HL-60 (cell line): ENCODE measurements at regions not wholly inside any gene's neighbourhood (a gene's known extent, or its start where the extent isn't known, plus 50 kb on each side); places are given as distances from the start of the nearest gene placed in this dataset.

ENCODE experiments used
- CTCF ChIP-seq: IDR thresholded peaks from one replicate; pipeline ENCODE4 v1.5.1; 2011; ENCODE audit warnings: low read length, control low read depth, inconsistent platforms; ENCODE audit not compliant: insufficient read depth
- POLR2AphosphoS5 ChIP-seq: IDR thresholded peaks from 2 replicates; pipeline ENCODE4 v1.6.1; 2012; ENCODE audit warnings: low read depth
- REST ChIP-seq: IDR thresholded peaks from 2 replicates; pipeline ENCODE4 v1.6.1; 2012; ENCODE audit warnings: low read depth; ENCODE audit not compliant: insufficient replicate concordance

- TF ChIP-seq POLR2AphosphoS5 = no peak
- no peak for TF ChIP-seq CTCF
- no peak for TF ChIP-seq REST
Measured at GRCh38 chr9:80158131-80158530, 586.4 kb downstream of the TLE4 start.
